Loucy (cell line): ENCODE measurements at regions not wholly inside any gene's neighbourhood (a gene's known extent, or its start where the extent isn't known, plus 50 kb on each side); places are given as distances from the start of the nearest gene placed in this dataset.

Experiments
- CTCF ChIP-seq: fragments of 200-600 bp; sonication (generic); conservative IDR thresholded peaks from 2 replicates; pipeline ENCODE4 v1.5.1; 2014; ENCODE audit warnings: mild to moderate bottlenecking, antibody characterized with exemption, low read length
- EZH2phosphoT487 ChIP-seq: fragments of 200-600 bp; IDR thresholded peaks from 2 replicates; pipeline ENCODE4 v1.6.1; 2018; ENCODE audit warnings: antibody characterized with exemption, mild to moderate bottlenecking, moderate library complexity, borderline replicate concordance

- TF ChIP-seq CTCF (no peak), EZH2phosphoT487 (no peak)
Measured at GRCh38 chr2:128550389-128550788, 231.7 kb upstream of the HS6ST1 start.
